Bronchial epithelial cell (primary cell): ENCODE measurements at regions not wholly inside any gene's neighbourhood (a gene's known extent, or its start where the extent isn't known, plus 50 kb on each side); places are given as distances from the start of the nearest gene placed in this dataset.
"Not testable (repeated sequence)": the region's sequence is repeated elsewhere in the genome, so short reads cannot be mapped to it uniquely, and the experiment has no call there.

ENCODE experiments used
- DNase-seq: peaks from one replicate; pipeline ENCODE4 v3.0.0-alpha.2; 2010; ENCODE audit warnings: low read depth
- FAIRE-seq: peaks from 2 replicates; lab custom pipeline; 2011; peaks lifted over from hg19 to GRCh38; lab: Jason Lieb, UNC
- H3K27me3 ChIP-seq: 2 replicates; pipeline ENCODE4 v1.5.1; 2011; ENCODE audit warnings: low read length; ENCODE audit not compliant: control insufficient read depth, insufficient read depth
- H3K36me3 ChIP-seq: 2 replicates; pipeline ENCODE4 v1.5.1; 2011; ENCODE audit warnings: low read length; ENCODE audit not compliant: control insufficient read depth, insufficient read depth
- H3K4me3 ChIP-seq: 2 replicates; pipeline ENCODE4 v1.5.1; 2011; ENCODE audit warnings: mild to moderate bottlenecking, low read depth, low read length, control low read depth
- TF ChIP-seq, protein P1 (sequence below): IDR thresholded peaks from 2 replicates; pipeline ENCODE4 v1.5.1; 2011; ENCODE audit warnings: mild to moderate bottlenecking, moderate library complexity, low read length, control low read depth, inconsistent platforms; ENCODE audit not compliant: insufficient read depth, severe bottlenecking

DNA sequence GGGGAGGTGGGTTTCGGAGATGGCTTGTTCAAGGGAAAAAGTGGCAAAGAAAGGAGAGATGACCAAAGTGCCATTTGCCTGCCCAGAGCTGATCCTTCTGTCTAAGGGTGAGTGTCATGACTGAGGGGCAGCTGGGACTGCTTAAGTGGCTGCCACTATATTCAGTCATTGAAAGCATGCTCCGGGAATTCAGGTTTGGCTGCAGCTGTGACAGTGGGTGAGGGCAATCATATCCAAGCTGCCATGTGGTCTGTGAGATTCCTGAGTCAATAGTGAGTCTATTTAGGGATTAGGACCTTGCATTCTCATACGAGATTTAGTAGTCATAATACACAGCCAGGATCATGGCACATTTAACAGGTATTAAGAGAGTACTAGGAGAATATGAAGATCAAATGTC, 138.8 kb upstream of the BANK1 start:
- H3K36me3 ChIP-seq = no peaks in the 10 kb centered on the region
- H3K27me3 ChIP-seq = no peaks in the 10 kb centered on the region
- no peak overlapping the region for H3K4me3 ChIP-seq
- TF ChIP-seq, protein P1, sequence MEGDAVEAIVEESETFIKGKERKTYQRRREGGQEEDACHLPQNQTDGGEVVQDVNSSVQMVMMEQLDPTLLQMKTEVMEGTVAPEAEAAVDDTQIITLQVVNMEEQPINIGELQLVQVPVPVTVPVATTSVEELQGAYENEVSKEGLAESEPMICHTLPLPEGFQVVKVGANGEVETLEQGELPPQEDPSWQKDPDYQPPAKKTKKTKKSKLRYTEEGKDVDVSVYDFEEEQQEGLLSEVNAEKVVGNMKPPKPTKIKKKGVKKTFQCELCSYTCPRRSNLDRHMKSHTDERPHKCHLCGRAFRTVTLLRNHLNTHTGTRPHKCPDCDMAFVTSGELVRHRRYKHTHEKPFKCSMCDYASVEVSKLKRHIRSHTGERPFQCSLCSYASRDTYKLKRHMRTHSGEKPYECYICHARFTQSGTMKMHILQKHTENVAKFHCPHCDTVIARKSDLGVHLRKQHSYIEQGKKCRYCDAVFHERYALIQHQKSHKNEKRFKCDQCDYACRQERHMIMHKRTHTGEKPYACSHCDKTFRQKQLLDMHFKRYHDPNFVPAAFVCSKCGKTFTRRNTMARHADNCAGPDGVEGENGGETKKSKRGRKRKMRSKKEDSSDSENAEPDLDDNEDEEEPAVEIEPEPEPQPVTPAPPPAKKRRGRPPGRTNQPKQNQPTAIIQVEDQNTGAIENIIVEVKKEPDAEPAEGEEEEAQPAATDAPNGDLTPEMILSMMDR = no peak
- DNase-seq (peak; percentile 35), FAIRE-seq (no peak)

- DNase-seq (peak; percentile 94), FAIRE-seq (peak; percentile 92)
- no peaks in the 10 kb centered on the region for H3K36me3 ChIP-seq
- TF ChIP-seq, protein P1 = no peak
- no peak overlapping the region for H3K4me3 ChIP-seq
- H3K27me3 ChIP-seq = no peaks in the 10 kb centered on the region
Observed at GRCh38 chr4:101649790-101650515, 140.6 kb upstream of the BANK1 start.

GRCh38 chr4:101647710-101648034, 142.9 kb upstream of the BANK1 start:
- FAIRE-seq = no peak
- Histone ChIP-seq H3K4me3 (no peak overlapping the region), H3K36me3 (no peaks in the 10 kb centered on the region), H3K27me3 (no peaks in the 10 kb centered on the region)
- DNase-seq = no peak
- TF ChIP-seq, protein P1 = no peak

GRCh38 chr4:101644516-101644915, 146.0 kb upstream of the BANK1 start:
- H3K4me3 ChIP-seq = no peak overlapping the region
- H3K27me3 ChIP-seq = no peaks in the 10 kb centered on the region
- no peaks in the 10 kb centered on the region for H3K36me3 ChIP-seq
- TF ChIP-seq, protein P1 = no peak
- no peak for DNase-seq
- FAIRE-seq = no peak

DNA sequence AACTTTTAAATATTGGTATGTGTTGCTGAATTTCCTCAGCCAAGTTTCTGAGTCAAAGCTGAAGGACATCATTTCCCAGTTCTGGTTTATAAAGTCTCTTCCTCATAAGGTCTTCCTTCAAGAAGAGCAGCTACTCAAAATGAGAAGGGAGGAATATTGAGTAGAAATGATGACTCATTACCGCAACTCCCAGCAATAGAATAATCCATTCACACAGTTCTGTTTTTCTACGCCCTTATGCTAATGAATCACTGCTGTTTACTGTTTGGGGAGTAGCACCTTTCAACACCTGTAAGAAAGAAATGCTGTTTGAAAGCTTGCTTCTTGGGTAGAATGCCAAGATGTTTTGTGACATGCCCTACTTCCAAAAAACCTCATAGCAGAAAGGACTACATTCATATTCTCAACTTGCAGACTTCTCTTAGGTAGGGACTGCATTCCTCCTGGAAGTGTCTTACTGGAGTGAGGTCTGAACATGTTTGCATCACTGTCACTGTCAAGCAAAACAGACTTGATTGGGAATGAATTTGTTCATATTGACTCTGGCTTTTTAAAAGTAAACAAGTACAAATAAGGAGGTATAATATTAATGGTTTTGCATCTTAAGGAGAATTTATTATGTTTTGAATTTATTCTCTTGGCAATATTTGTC, 147.2 kb upstream of the BANK1 start:
- peak; percentile 98 for DNase-seq
- H3K36me3 ChIP-seq = no peaks in the 10 kb centered on the region
- no peaks in the 10 kb centered on the region for H3K27me3 ChIP-seq
- H3K4me3 ChIP-seq = no peak overlapping the region
- peak; percentile 81 for FAIRE-seq
- TF ChIP-seq, protein P1 = no peak

GRCh38 chr4:101632766-101633165, 157.8 kb upstream of the BANK1 start:
- H3K27me3 ChIP-seq, DNase-seq, H3K4me3 ChIP-seq, H3K36me3 ChIP-seq, FAIRE-seq: not testable (repeated sequence)
